ENCODE measurements at regions not wholly inside any gene's neighbourhood (a gene's known extent, or its start where the extent isn't known, plus 50 kb on each side); places are given as distances from the start of the nearest gene placed in this dataset.
"Not testable (repeated sequence)": the region's sequence is repeated elsewhere in the genome, so short reads cannot be mapped to it uniquely, and the experiment has no call there.

GRCh38 chr1:67530071-67530470 lies 99.9 kb upstream of the SERBP1 start:
- no peak for DNase-seq (ENCODE audit: low read depth)

DNA sequence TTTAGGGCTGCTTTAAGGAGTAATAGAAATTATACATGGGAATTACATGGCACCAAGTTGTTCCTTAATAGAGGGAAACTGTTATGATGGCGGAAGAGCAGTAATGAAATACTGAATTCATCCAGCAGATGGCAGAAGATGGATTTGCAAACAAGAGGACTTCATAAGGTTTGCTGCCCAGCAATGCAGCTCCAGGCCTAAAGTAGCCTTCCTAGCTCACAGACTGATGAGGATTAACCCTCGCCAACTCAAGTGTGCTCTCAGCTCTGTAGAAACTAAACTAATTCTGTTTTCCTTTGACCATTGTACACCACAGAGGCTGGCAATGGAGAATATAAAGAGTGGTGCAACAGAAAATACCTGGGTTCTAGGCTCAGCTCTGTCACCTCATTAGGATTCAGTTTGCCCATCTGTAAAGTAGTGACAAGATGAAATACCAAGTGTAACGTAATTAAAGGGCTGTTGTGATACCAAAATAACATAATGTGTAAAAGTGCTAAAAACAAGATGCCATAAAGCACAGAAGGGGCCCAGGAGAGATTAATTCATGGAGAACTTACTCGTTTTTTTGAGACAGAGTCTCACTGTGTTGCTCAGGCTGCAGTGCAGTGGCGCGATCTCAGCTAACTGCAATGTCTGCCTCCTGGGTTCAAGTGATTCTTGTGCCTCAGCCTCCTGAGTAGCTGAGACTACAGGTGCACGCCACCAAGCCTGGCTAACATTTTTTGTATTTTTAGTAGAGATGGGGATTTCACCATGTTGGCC lies 102.4 kb upstream of the SERBP1 start:
- no peak for DNase-seq (ENCODE audit: low read depth)

- no peak for DNase-seq (ENCODE audit: low read depth)
Observed at GRCh38 chr1:67534627-67535065, 104.4 kb upstream of the SERBP1 start.

- no peak for DNase-seq (ENCODE audit: low read depth)
Observed at GRCh38 chr1:67535474-67535873, 105.3 kb upstream of the SERBP1 start.

GRCh38 chr1:67536957-67537666 lies 106.9 kb upstream of the SERBP1 start:
- DNase-seq (ENCODE audit: low read depth) = no peak

- DNase-seq (ENCODE audit: low read depth) = no peak
Observed at GRCh38 chr1:67537667-67538018, 107.4 kb upstream of the SERBP1 start.

DNA sequence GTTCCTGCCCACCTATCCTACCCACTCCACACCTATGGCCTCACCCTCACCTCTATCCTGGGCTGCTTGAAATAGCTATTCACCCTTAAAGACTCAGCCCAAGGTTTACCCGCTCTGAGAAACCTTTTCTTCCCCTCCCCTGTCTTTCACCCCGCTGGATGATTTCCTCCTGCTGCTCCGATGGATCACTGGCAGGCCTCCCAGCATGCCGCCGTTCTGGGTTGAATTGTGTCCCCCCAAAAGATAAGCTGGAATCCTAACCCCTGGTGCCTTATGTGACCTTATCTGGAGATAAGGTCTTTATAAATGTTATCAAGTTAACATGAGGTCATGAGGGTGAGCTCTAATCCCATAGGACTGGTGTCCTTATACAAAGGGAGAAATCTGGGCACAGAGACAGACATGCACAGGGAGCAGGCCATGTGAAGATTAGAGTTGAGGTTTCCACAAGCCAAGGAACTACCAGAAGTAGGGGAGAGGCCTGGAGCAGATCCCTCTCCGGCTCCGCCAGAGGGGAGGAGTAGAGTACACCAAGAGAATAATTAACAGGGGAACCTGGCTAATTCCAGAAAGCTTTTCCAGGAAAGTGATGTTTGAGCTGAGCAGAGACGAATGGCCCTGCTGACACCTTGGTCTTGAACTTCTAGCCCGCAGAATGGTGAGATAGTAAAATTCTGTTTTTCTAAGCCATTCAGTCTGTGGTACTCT lies 110.0 kb upstream of the SERBP1 start:
- no peak for DNase-seq (ENCODE audit: low read depth)

GRCh38 chr1:67540733-67541125 lies 110.5 kb upstream of the SERBP1 start:
- DNase-seq (ENCODE audit: low read depth) = no peak

GRCh38 chr1:67542747-67543146 lies 112.5 kb upstream of the SERBP1 start:
- DNase-seq (ENCODE audit: low read depth) = no peak

GRCh38 chr1:67544921-67545320 lies 114.7 kb upstream of the SERBP1 start:
- DNase-seq (ENCODE audit: low read depth) = no peak

DNA sequence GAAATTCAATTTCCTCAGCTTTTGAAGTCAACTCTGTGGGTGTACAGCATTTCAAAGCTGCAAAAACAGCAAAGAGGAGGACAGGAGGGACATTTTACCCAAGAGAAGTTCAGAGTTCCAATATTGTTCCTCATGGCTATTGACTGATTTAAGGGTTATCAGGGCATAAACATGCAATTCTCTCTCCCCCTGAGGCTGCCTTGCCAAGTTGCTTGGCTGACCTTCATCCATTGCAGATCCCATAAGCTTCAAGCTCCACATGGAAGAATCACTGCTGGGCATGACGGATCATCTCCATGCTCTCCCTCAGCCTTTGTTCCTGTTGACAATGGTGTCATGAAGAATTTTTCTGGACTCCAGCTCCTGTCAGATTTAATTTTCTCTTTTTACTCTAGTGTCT lies 115.2 kb upstream of the SERBP1 start:
- no peak for DNase-seq (ENCODE audit: low read depth)

GRCh38 chr1:67551375-67551774 lies 121.2 kb upstream of the SERBP1 start:
- DNase-seq (ENCODE audit: low read depth) = no peak

GRCh38 chr1:67552336-67552759 lies 122.1 kb upstream of the SERBP1 start:
- no peak for DNase-seq (ENCODE audit: low read depth)

DNA sequence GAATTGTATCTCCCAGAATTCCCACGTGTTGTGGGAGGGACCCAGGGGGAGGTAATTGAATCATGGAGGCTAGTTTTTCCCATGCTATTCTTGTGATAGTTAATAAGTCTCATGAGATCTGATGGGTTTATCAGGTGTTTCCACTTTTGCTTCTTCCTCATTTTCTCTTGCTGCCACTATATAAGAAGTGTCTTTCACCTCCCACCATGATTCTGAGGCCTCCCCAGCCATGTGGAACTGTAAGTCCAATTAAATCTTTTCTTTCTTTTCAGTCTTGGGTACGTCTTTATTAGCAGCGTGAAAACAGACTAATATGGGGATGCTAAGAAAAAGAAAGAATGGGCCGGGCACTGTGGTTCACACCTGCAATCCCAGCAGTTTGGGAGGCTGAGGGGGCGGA lies 124.0 kb upstream of the SERBP1 start:
- DNase-seq (ENCODE audit: low read depth) = not testable (repeated sequence)

DNA sequence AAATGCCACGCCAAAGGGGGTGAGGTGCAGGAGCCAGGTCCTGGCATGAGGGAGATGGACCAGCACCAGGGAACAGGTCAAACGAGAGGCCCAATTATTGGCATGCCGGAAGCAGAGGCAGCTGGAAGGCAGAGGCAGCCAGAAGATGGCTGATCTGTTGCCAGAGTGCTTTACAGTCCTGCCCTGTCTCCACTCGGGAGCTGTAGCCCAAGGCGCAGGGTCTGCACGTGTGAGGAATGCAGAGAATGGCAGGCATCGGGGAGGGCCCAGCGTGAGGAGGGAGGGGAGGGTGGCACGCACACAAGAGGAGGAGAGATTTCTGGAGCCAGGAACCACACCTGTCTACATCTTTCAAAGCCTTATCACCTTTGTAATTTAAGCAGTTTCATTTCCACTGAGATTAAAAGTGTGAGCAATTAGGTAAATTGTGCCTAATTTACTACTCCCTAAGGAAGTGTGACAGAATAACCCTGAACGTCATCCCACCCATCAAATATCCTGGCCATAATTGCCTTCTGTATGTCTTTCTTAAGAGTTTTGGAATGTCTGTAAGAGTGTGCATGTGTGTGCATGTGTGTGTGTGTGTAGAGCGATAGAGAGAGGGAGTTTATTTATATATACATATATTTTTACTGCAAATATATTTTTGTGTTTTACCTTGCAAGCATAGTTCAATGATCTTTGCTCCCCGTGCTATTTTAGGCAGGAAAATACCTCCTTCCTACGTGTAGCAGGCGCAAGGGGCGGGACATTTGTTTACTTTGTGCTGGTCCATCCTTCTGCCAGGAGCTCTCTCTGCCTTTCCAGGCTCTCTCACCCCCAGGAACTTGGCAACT lies 125.5 kb upstream of the SERBP1 start:
- no peak for DNase-seq (ENCODE audit: low read depth)

DNA sequence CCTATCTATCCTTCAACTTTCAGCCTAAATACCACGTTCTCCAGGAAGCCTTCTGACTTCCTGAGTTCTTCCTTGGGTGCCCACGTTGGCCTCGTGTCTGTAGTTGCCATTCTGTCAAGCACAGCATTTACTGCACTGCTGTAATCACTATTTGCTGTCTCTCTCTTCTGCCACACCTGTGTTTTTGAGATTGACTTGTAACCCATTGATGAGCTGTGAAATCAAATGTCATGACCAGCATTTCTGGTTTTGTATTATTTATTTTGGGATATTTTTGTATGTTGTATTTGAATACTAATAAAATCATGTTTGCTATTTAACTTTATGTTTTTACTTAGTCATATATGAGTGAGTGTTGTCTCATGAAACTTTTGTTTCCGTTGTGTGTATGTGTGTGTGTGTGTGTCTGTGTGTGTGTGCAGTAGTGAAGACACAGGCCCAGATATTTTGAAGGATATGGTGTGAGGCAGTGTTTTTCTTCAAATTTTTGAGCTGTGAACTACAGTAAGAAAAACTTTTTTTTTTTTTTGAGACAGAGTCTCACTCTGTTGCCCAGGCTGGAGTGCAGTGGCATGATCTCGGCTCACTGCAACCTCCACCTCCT lies 126.2 kb upstream of the SERBP1 start:
- no peak for DNase-seq (ENCODE audit: low read depth)

DNA sequence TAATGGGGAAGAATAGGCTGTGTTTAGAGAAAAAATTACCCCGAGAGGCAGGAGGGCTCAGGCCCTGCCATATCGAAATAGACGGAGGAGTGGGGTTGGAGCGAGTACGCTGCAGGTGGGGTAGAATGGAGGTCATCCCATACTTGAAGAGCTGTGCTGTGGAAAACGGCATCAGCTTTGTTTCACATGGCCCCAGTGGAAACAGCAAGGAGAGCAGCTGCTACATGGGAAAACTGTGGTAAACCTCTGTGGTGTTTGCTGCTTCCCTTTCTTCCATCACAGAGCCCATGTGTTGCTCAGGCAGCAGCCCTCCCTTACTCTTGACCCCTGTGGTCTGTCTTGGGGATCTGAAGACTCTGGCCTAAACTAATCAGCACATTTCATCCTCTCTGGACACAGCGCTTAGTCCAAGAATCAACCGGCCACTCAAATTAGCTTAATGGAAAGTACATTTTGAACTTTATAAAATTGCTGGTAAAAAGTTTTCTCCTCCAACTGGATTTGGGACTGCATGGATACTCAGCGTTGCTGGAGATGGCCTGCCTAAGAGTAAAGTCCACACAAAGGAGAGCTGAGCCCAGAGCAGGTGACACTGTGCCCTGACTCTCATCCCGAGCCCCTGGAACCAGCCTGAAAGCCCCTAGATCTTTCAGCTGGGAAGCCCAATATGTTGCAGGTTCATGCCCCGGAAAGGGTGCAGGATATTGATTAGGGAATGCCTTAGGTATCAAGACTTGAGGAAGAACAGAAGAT lies 127.1 kb upstream of the GADD45A start:
- no peak for DNase-seq (ENCODE audit: low read depth)

GRCh38 chr1:67558449-67559193 lies 126.4 kb upstream of the GADD45A start:
- no peak for DNase-seq (ENCODE audit: low read depth)

- DNase-seq (ENCODE audit: low read depth) = no peak
Observed at GRCh38 chr1:67559222-67559700, 125.7 kb upstream of the GADD45A start.

All from activated gamma-delta T cell treated with anti-CD3 and anti-CD28 coated beads, Interleukin-2, amount 50 U/mL, for 16 hours (primary cell).